ENCODE measurements at regions not wholly inside any gene's neighbourhood (a gene's known extent, or its start where the extent isn't known, plus 50 kb on each side); places are given as distances from the start of the nearest gene placed in this dataset.
"Not testable (repeated sequence)": the region's sequence is repeated elsewhere in the genome, so short reads cannot be mapped to it uniquely, and the experiment has no call there.

DNA sequence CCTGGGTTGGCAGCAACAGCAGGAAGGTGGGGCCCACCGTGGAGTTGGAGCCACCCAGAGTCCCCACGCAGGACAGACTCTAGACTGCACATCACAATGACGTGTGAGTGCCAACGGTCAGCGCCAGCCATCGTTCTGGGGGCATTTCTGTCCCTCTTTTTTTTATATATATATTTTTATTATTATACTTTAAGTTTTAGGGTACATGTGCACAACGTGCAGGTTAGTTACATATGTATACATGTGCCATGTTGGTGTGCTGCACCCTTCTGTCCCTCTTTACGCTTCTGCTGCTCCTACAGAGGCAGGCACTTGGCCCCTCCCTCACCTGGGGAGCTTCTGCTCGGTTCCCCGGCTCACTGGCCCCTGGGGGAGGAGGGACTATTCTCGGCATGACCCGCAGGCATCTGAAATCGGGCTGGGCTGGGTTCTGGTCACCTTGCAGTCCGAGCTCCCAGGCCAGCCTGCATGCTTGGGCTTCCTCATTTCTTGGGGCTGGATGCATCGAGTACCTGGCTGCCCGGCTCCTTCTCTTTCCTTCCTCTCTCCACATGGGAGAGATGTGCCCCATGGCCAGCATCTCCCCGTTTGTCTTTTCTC is 787.4 kb downstream of the TBC1D22A start:
- no peak for DNase-seq (ENCODE audit: low spot score)

DNA sequence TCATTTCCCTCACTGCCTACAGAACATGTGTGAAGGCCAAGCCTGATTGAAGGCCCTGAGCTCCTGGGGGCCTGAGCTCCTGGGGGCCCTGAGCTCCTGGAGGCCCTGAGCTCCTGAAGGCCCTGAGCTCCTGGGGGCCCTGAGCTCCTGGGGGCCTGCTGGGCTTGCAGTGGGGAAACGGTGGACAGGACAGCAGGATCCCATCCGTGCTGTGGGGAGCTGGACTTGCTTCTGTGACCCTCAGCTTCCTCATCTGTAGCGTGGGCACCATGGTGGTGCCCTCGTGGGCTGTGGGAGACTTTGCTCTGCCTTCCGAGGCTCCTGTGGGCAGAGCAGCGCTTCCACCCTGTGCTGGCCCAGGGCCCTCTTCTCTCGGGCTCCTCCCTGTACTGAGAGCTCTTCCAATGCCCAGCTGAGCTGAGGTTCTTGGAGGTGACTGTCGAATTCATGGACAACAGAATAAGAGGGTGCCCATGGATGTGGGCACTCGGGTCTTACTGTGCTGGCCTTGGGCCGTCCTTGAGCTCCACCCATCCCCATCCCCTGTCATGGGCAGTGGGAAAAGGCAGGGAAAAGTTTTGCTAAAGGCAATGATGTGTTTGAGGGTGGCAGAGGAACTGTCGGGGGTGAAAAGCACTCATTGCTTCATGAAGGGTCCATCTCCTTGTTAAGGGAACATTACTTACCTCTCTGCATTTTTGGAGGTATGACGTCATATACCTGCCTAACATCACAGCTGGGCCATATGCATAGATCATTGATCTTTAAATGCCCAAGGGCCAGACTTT is 786.7 kb downstream of the TBC1D22A start:
- no peak for DNase-seq (ENCODE audit: low spot score)

DNA sequence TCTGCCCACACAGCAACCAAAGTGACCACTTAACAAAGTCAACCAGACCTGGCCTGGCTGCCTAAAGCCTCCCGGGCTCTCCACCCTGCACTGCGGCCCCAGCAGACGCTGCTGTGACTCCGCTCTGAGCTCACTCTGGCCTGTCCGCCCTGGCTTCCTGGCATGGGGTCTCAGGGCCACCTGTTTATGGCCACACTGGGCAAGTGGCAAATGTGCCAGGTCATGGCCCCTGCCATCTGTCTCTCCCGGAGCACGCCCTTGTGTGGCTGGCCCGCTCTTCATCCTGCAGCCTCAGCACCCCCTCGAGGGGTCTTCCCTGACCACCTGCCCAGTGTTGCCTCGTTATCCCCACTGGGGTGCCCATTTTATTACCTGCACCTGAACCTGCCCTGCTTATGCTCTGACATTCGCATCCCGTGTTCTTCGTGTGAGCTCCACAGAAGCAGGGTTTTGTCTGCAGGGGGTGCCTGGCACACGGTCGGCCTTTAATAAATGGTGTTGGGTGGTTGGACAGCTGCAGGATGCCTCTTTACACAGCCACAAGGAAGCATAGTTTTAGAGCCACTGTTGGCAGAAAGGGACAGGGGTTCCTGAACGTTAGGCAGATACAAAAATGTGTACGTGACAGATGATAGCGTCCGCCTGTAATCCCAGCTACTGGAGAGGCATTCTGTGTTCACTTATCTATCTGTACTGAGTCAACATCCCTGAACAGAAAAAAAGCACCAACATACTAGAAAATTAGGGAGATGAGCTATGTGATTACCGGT is 785.6 kb downstream of the TBC1D22A start:
- no peak for DNase-seq (ENCODE audit: low spot score)

DNA sequence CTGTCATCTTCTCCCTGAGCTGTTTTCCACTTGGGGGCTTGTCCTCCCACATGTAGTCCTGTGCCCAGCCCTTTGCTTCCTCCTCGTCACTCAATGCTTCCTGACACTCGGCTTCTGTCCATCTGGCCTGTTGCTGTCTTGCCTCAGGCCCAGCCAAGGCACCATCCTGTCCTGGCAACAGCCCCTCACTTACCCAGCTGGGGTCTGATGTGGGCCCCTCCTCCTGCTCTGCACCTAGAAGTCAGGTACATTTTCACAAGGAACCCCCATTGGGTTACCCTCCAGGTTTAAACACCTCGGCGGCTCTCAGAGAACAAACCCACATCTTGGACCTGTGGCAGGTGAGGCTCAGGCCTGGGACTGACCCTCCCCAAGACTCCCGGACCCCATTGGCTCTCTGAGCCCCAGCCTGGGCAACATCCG is 784.8 kb downstream of the TBC1D22A start:
- DNase-seq (ENCODE audit: low spot score): no peak

DNA sequence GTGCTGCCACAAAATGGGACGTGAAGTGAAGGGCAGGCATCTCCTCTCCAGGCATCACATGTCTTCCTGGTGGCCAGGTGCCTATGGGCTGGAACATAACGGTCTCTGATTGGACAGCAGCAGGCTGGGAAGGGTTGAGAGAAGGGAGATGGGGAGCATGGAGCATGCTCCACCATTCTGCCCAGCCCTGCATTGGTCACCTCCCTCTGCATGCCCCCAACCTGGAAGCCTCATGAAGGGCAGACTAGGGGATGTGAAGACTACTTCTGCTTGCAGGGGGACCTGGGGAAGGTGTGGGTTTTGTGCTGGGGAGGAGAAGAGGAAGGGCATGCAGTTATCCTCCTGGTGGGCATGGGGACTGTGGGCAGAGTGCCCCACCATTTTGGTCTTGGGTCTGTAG is 782.2 kb downstream of the TBC1D22A start:
- no peak for DNase-seq (ENCODE audit: low spot score)

DNA sequence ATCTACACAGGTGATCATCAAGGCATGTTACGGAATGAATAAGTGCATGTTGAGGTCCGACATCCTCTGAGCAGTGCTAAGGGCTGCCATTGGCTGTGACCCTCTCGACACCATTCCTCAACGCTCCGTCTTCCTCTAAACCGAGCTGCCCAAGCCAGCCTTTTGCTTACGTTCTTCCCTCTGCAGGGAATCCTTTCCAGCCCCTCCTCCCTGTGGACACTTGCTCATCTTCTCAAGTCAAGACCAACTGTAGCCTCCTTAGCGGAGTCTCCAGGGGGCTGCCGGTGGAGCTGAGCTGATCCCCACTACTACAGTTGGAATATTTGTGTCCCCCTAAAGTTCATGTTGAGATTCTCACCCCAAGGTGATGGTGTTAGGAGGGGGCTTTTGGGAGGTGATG is 781.0 kb downstream of the TBC1D22A start:
- DNase-seq (ENCODE audit: low spot score): no peak

DNA sequence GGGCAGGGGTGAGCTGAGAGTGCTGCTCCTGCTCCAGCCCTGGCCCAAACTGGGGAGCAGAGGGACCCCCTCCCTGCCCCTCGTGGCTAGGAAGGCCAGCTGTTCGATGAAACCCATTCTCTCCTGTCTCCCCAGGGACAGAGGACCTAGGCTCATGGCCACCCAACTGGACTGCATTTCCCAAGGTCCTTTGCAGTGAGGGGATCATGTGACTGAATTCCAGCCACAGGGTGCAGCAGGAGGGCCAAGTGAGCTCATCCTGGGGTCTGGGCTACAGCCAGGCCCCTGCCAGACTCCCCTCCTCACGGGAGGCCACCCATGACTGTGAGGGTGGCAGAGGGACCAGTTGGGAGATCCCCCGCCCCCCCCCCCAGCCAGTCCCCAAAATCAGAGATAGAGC is 777.6 kb downstream of the TBC1D22A start:
- no peak for DNase-seq (ENCODE audit: low spot score)

DNA sequence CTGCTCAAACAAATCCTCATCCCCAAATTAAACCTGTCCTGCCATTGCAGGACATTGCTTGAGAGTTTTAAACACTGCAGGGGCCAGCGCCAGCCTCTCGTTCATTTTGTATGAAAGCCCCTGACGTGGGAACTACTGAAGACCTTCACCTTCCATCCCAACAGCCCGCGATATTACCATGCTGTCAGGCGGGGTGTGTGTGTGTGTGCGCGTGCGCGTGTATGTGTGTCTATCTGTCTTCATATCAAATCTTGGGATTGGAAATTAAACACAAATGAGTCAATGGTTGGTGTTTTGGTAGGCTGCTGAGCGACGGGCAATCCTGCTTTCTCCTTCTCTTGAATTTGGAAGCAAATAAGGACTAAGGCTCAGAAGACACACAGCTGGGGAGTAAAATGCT is 776.9 kb downstream of the TBC1D22A start:
- DNase-seq (ENCODE audit: low spot score): no peak

DNA sequence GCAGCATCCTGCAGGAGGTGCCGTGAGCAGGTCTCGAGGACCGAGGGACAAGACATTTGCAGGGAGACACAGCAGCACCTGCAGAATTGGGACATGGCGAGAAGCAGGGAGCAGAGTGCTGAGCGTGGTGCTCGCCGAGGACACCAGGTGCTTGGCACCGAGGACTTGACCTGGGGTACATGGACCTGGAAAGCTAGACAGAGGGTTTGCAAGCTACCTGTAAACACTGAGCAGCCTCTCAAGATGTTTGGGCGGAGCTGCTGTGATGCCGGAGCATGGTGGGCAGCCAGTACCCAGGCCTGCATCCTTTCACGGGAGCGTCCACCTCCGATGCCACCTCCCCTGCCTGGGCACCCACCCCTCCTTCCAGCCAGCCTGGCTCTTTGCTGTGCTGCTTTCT is 773.2 kb downstream of the TBC1D22A start:
- no peak for DNase-seq (ENCODE audit: low spot score)

DNA sequence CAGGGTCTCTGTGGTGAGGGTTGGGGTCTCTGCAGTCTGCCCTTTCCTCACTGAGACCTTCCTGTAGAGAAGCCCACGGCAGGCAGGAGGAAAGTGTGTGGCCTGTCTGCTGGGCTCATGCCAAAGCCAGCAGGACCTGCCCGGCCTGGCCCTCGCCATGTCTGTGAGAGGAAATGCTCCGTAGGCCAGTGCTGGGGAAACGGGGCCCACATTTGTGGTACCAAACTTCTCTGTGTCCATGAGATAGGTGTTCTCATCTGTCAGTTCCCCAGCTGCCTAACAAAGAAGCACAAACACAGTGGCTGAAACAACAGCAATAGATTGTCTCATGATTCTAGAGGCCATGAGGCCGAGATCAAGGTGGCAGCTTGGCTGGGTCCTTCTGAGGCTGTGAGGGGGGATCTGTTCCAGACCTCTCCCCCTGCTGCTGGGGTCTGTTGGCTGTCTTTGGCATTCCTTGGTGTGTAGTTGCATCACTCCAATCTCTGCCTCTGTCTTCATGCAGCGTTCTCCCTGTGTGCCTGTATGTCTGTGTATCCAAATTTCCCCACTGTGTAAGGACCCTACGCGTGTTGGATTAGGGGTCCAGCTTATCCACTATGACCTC is 772.5 kb downstream of the TBC1D22A start:
- no peak for DNase-seq (ENCODE audit: low spot score)

DNA sequence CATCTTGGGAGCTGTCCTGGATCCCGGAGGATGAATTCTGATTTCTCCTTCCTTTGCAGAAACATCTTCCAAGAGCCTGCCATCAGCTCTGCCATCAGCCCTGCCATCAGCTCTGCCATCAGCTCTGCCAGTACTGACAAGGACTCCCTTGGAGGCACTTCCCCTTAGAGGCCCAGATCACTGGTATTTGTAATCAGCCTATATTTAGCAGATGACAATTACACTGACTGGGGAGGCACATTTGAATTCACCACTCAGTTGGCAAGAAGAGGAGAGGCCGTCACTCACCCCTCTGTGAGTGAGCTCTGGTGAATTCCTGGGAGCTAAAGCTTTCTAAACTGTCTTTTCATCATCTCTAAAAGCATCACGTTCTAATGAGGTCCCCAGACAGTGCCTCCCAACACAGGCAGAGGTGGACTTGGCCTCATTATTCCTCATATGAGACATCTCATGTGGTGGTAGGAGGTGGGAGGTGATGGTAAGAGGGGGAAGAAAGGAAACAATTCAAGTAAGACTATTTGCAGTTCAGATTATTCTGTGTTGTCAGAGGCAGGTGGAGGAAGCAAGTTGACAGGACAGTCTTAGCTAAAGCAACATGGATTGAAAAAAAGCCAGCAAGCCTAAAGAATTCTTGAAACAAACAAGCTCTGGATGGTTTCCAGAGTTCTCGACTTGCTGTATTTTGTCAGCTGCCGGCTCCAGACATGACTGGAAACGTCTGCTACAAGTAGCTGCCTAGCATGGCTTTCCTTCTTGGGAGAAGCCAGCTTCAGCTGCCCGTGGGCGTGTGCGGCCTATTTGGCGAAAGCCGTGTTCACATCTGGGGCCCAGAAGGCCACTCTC is 771.7 kb downstream of the TBC1D22A start:
- DNase-seq (ENCODE audit: low spot score): no peak

DNA sequence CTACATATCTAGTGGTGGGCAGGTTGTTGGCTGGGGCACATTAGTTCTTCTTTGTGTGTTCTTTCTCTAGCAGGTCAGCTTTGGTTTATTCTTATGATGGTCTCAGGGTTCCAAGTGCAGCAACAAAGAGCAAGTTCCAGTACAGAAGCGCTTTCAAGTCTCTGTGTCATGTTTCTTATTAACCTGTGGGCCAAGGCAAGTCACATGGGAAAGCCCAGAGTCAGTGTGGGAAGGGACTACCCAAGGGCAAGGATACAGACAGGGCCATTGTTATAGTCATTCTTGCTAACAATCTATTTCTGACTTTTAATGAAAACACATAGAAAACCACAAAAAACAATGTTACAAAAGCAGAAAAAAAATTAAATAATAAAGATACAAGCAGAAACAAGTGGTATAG is 754.6 kb downstream of the TBC1D22A start:
- no peak for DNase-seq (ENCODE audit: low spot score)

DNA sequence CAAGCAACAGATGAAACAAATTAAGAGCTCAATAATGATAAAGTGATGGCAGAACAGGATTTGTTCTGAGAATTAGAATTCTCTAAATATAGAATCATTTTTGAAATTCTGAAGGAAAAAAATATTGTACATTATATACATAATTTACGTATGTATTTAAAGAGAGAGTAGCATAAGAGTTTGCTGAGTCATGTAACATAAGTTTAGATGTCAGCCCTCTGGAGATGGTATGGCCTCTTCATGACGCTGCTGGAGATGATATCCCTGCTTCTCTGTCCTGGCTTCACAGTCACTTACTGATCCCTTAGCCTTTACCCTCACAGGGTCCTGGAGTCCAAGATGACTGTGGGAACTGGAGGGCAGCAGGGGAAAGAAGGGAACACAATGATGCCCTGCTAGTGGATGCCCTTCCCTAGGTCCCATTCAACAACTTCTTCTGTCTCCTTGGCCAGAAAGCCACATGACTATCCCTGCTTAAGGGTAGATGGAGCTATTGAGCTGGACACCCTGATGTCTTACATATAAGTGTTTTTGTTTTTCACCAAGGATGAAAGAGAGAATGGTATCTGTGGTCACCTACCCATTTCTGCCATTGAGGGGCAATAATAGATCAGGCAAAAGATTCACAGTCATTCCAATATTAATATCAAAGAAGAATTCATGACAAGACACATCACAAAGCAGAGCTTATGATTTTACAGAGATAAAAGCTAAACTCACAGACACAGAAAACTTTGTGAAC is 753.1 kb downstream of the TBC1D22A start:
- DNase-seq (ENCODE audit: low spot score): no peak

DNA sequence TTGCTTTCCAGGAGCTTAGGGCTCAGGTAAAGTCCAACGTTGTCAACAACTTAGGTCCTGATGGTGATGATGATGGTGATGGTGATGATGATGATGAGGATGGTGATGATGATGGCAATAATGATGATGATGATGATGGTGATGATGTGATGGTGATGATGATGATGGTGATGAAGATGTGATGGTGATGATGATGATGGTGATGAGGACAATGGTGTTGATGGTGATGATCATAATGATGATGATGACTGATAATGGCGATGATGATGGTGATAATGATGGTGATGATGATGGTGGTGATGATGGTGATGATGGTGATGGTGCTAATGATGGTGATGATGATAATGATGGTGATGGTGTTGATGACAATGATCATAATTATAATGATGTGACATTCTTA is 750.2 kb downstream of the TBC1D22A start:
- no peak for DNase-seq (ENCODE audit: low spot score)

DNA sequence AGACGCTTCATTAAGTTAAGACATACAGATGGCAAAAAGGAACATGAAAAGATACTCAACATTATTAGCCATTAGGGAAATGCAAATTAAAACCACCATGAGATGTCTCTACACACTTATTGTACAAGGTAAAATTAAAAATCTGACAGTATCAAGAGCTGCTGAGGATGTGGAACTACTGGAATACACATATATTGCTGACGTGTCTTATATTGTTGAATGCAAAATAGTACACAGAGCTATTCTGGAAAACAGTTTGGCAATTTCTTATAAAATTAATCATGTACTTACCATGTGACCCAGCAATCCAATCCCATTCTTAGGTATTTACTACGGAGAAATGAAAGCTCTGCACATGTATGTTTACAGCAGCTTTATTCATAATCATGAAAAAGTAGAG is 742.5 kb downstream of the TBC1D22A start:
- no peak for DNase-seq (ENCODE audit: low spot score)

DNA sequence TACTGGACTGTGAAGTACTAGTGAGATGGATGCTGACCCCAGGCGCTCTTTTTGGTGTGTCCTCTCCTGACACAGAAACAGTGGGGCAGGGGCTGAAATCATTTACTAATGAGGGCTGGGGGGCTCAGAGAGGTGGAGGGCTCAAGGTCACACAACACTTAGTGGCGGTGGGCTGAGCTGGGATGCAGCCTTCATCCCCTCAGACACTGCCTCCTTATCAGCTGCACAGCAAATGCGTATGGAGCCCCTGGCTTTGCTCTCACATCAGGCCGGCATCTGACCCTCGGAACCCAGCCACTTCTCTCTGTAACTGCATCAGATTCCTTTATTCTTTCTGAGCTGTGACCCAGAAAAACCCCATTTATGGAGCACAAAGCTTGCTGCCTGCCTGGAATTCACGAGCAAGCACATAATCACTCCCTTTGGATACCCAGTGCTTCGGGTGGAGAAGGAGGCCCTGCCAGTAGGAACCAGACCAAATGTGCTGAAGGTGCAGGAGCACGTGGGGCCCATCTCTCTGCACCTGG is 736.6 kb downstream of the TBC1D22A start:
- DNase-seq (ENCODE audit: low spot score): no peak

DNA sequence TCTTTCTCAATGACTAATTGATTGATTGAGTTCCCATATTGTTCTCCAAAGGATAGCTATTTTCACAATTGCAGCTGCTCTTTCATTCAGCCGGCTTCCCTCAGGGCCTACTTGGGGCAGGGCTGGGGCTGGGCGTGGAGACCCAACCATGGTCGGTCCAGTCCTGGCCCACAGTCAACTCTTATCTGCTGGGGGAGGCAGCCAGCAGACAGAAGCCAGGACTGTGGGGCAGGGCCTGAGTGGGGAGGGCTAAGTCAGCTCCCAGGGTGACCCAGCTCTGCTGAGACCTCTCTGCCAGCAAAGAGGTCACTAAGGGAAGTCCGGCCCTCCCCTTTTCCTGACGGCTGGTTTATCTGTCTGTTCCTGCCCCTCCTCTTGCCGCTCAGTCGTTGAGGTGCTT is 735.2 kb downstream of the TBC1D22A start:
- no peak for DNase-seq (ENCODE audit: low spot score)

DNA sequence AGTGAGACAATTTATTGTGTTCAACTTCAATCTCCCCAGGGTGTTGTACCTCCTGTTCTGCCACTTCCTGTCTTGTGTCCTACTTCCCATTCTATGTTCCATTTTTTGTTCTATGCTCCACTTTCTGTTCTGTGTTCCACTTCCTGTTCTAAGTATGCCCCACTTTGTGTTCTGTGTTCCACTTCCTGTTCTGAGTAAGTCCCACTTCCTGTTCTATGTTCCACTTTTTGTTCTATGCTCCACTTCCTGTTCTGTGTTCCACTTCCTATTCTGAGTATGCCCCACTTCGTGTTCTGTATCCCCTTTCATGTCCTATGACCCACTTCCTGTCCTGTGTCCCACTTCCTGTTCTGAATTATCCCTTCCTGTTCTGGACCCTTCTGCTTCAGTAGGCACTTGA is 732.7 kb downstream of the TBC1D22A start:
- DNase-seq (ENCODE audit: low spot score): no peak

DNA sequence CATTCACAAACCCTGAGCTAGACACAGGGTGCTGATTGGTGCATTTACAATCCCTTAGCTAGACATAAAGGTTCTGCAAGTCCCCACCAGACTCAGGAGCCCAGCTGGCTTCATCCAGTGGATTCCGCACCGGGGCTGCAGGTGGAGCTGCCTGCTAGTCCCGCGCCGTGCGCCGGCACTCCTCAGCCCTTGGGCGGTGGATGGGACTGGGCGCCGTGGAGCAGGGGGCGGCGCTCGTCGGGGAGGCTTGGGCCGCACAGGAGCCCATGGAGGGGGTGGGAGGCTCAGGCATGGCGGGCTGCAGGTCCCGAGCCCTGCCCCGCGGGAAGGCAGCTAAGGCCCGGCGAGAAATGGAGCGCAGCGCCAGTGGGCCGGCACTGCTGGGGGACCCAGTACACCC is 725.7 kb downstream of the TBC1D22A start:
- DNase-seq (ENCODE audit: low spot score): not testable (repeated sequence)

DNA sequence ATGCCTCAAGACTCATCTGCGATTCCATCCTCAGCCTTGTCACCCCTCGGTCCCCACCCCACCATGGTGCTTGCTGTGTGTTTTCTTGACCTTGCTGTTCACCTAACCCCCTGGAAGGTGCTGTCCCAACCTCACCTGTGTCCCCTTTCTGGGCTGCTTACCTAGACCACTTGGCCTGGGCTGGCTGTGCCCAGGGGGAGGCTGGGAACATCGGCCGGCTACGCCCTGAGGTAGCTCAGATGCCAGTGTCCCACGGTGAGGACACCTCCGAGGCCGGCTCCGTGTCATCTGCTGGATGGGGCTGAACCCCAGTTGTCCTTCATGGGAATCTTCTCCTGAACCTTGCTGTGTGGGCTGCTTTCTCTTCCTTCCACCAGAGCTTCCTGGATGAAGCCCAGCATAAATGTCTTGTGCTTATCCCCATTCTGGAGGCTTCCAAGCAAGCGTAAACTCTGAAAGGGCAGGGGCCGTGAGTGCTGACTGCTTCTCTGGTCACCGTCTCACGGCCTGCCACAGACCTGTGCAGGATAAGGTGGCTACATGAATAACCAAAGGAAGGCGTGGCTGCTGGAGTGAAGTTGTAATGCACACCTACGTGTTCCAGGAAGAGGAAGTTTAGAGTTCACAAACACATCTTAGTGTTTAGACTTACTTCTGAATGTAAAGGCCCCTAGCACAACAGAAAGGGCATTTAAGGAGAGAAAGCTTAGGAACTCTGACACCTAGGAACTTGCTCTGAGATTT is 724.3 kb downstream of the TBC1D22A start:
- no peak for DNase-seq (ENCODE audit: low spot score)

Data from putamen (tissue), 1 donor.